Aorta (tissue), 5 donors: ENCODE measurements at regions not wholly inside any gene's neighbourhood (a gene's known extent, or its start where the extent isn't known, plus 50 kb on each side); places are given as distances from the start of the nearest gene placed in this dataset.
"Not testable (repeated sequence)": the region's sequence is repeated elsewhere in the genome, so short reads cannot be mapped to it uniquely, and the experiment has no call there.

Experiments used
- ATAC-seq: fragments of 200-7000 bp; cut with Tn5 transposase; one replicate; pipeline ENCODE4 v1.9.1; 2022; ENCODE audit warnings: moderate library complexity; ENCODE audit not compliant: low FRiP score
- DNase-seq, 2 donors: peaks; one replicate each; pipeline ENCODE4 v3.0.0-alpha.2; 2020
- H3K27ac ChIP-seq, 2 donors: one replicate each; pipeline ENCODE4 v1.5.1; 2013; ENCODE audit warnings: low read length in 2 of 2, mild to moderate bottlenecking in 2 of 2, moderate library complexity in 2 of 2, control low read depth in 1 of 2, inconsistent platforms in 1 of 2, low read depth in 1 of 2
- H3K27me3 ChIP-seq, 2 donors: one replicate each; pipeline ENCODE4 v1.6.1; 2013; ENCODE audit warnings: control low read depth in 1 of 2, low read length in 1 of 2, mild to moderate bottlenecking in 1 of 2, moderate library complexity in 1 of 2; ENCODE audit not compliant: insufficient read depth in 2 of 2, control insufficient read depth in 1 of 2
- H3K36me3 ChIP-seq, 2 donors: one replicate each; pipeline ENCODE4 v1.6.1; 2013; ENCODE audit warnings: control low read depth in 1 of 2, low read length in 1 of 2, mild to moderate bottlenecking in 1 of 2; ENCODE audit not compliant: insufficient read depth in 2 of 2, control insufficient read depth in 1 of 2
- H3K4me1 ChIP-seq, 2 donors: one replicate each; pipeline ENCODE4 v1.6.1; 2013; ENCODE audit warnings: low read length in 2 of 2, control low read depth in 1 of 2, mild to moderate bottlenecking in 1 of 2, moderate library complexity in 1 of 2; ENCODE audit not compliant: insufficient read depth in 2 of 2, control insufficient read depth in 1 of 2
- H3K4me3 ChIP-seq, 2 donors: one replicate each; pipeline ENCODE4 v1.5.1; 2013; ENCODE audit warnings: low read length in 2 of 2, control low read depth in 1 of 2, mild to moderate bottlenecking in 1 of 2
- H3K9me3 ChIP-seq: one replicate; pipeline ENCODE4 v1.6.1; 2013; ENCODE audit warnings: mild to moderate bottlenecking, low read length; ENCODE audit not compliant: control insufficient read depth
- WGBS, 2 donors: extraction: QIAGEN DNeasy Blood & Tissue Kit; methylation state at CpG; one replicate each; pipeline ENCODE4 v1.1.7; 2013; 5-methylcytosine and 5-hydroxymethylcytosine counted together
- intact Hi-C, 2 donors: fragments of 100-400 bp; cut with DNase I; formaldehyde crosslinking; loops; one replicate each; pipeline versions ENCODE4 v1.14.2 to v1.15.0; 2022
- donor health status: healthy with polysubstance abuse.
- donor health status: Bipolar disorder and iron deficiency.
- donor health status: DM: no; HTN: no; CAD: no.
- donor health status: DM: no; HTN: no; CAD: no.
- donor health status: DM: yes; HTN: yes; CAD: no.

- intact Hi-C loops = loop anchor here in 1 of 2 donors (5.0 kb wide), 1 partner anchor 99 kb away; no protein-coding TSS in a partner anchor
- H3K4me1 ChIP-seq, ATAC-seq, H3K9me3 ChIP-seq, H3K27me3 ChIP-seq, H3K36me3 ChIP-seq, DNase-seq: not testable (repeated sequence)
- WGBS, 2 donors = 52 to 78% methylated on average over 4 of the region's 4 CpGs
- Histone ChIP-seq H3K27ac (peak overlapping the region in 1 of 2 donors; percentile 74), H3K4me3 (peak overlapping the region in 1 of 2 donors; percentile 28)
Observed at GRCh38 chr15:24858183-24858582, 96.6 kb upstream of the SNRPN start.

GRCh38 chr15:24858737-24859601 is 95.8 kb upstream of the SNRPN start:
- Histone ChIP-seq H3K27ac (peak overlapping the region; percentile 9 to 64), H3K4me3 (peak overlapping the region in 1 of 2 donors; percentile 10), H3K27me3 (no peaks in the 10 kb centered on the region), H3K36me3 (no peaks in the 10 kb centered on the region), H3K4me1 (no peaks in the 10 kb centered on the region), H3K9me3 (peaks cover 2% of the 10 kb centered on the region)
- intact Hi-C loops = loop anchor here in 1 of 2 donors (5.0 kb wide), 1 partner anchor 98 kb away; no protein-coding TSS in a partner anchor
- ATAC-seq = no peak
- WGBS, 2 donors = 35 to 36% methylated on average over 7 of the region's 7 CpGs
- no peak for DNase-seq

- H3K9me3 ChIP-seq = peaks cover 2% of the 10 kb centered on the region
- ATAC-seq = no peak
- intact Hi-C loops = no loop called here
Observed at GRCh38 chr15:24861014-24861690, 93.6 kb upstream of the SNRPN start.

GRCh38 chr15:24862726-24863521 is 91.9 kb upstream of the SNRPN start:
- H3K4me1 ChIP-seq = no peaks in the 10 kb centered on the region
- DNase-seq (peak in 1 of 2 donors; percentile 53), ATAC-seq (no peak)
- H3K9me3 ChIP-seq = no peaks in the 10 kb centered on the region
- 61 to 63% methylated on average over 6 of the region's 6 CpGs for WGBS, 2 donors
- H3K36me3 ChIP-seq = no peaks in the 10 kb centered on the region
- intact Hi-C loops = no loop called here
- H3K4me3 ChIP-seq = no peak overlapping the region
- H3K27ac ChIP-seq = peak overlapping the region in 1 of 2 donors; percentile 13
- H3K27me3 ChIP-seq = no peaks in the 10 kb centered on the region

More at GRCh38 chr15:24861014-24861690, 93.6 kb upstream of the SNRPN start:
- Histone ChIP-seq H3K27ac (no peak overlapping the region), H3K4me1 (no peaks in the 10 kb centered on the region), H3K4me3 (no peak overlapping the region), H3K36me3 (no peaks in the 10 kb centered on the region), H3K27me3 (no peaks in the 10 kb centered on the region)
- no peak for DNase-seq
- 74% methylated on average over 1 of the region's 1 CpG for WGBS, 2 donors

- intact Hi-C loops = no loop called here
Observed at GRCh38 chr15:24865303-24865702, 89.5 kb upstream of the SNRPN start.

GRCh38 chr15:24877174-24877573 is 77.6 kb upstream of the SNRPN start:
- 82 to 84% methylated on average over 7 of the region's 7 CpGs for WGBS, 2 donors

More at GRCh38 chr15:24865303-24865702, 89.5 kb upstream of the SNRPN start:
- H3K36me3 ChIP-seq = no peaks in the 10 kb centered on the region
- peak overlapping the region in 1 of 2 donors; percentile 36 for H3K27ac ChIP-seq
- 86 to 88% methylated on average over 4 of the region's 4 CpGs for WGBS, 2 donors
- H3K4me1 ChIP-seq = no peaks in the 10 kb centered on the region
- no peaks in the 10 kb centered on the region for H3K27me3 ChIP-seq
- DNase-seq (no peak), ATAC-seq (no peak)
- H3K4me3 ChIP-seq = no peak overlapping the region
- peaks cover 2% of the 10 kb centered on the region for H3K9me3 ChIP-seq

GRCh38 chr15:24878153-24878552 is 76.6 kb upstream of the SNRPN start:
- no peaks in the 10 kb centered on the region for H3K4me1 ChIP-seq
- intact Hi-C loops = no loop called here
- DNase-seq (peak; percentile 61 to 78), ATAC-seq (peak; percentile 57)
- no peaks in the 10 kb centered on the region for H3K36me3 ChIP-seq
- 24 to 38% methylated on average over 36 to 37 of the region's 37 CpGs for WGBS, 2 donors
- no peaks in the 10 kb centered on the region for H3K9me3 ChIP-seq
- no peak overlapping the region for H3K27ac ChIP-seq
- H3K27me3 ChIP-seq = no peaks in the 10 kb centered on the region
- H3K4me3 ChIP-seq = peak overlapping the region; percentile 3 to 4

More at GRCh38 chr15:24877174-24877573, 77.6 kb upstream of the SNRPN start:
- H3K36me3 ChIP-seq = no peaks in the 10 kb centered on the region
- H3K4me3 ChIP-seq = no peak overlapping the region
- intact Hi-C loops = no loop called here
- H3K27me3 ChIP-seq = no peaks in the 10 kb centered on the region
- no peaks in the 10 kb centered on the region for H3K9me3 ChIP-seq
- no peak for ATAC-seq
- H3K4me1 ChIP-seq = no peaks in the 10 kb centered on the region
- no peak for DNase-seq
- no peak overlapping the region for H3K27ac ChIP-seq

GRCh38 chr15:24879492-24879891 is 75.3 kb upstream of the SNRPN start:
- Histone ChIP-seq H3K4me3 (no peak overlapping the region), H3K27ac (no peak overlapping the region), H3K4me1 (no peaks in the 10 kb centered on the region), H3K9me3 (no peaks in the 10 kb centered on the region), H3K36me3 (no peaks in the 10 kb centered on the region), H3K27me3 (no peaks in the 10 kb centered on the region)
- DNase-seq (no peak), ATAC-seq (no peak)
- intact Hi-C loops = no loop called here
- 86% methylated on average over 2 of the region's 2 CpGs for WGBS, 2 donors
